HepG2 (cell line): ENCODE measurements at regions not wholly inside any gene's neighbourhood (a gene's known extent, or its start where the extent isn't known, plus 50 kb on each side); places are given as distances from the start of the nearest gene placed in this dataset.

Experiments
- ATAC-seq: fragments of 200-7000 bp; cut with Tn5 transposase; 3 replicates; pipeline ENCODE4 v1.9.1; 2020; ENCODE audit warnings: mild to moderate bottlenecking, moderate library complexity
- BruUV-seq: library from RNA; stranded (reverse); fragments of 400-500 nt; replicated peaks from 2 replicates; lab custom pipeline; 2021; lab: Mats Ljungman, UMichigan
- CTCF ChIA-PET: fragments of 300-600 bp; formaldehyde crosslinking; extraction: SDS; loops from one replicate; lab custom pipeline; 2021; ENCODE audit warnings: low total read pairs, inconsistent platforms, low intra/inter-chr PET ratio; lab: Yijun Ruan, JAX
- POLR2A ChIA-PET: fragments of 350-600 bp; sonication (Branson Sonifier 250); formaldehyde crosslinking; loops from one replicate; lab custom pipeline; 2020; ENCODE audit warnings: antibody characterized with exemption, inconsistent platforms; lab: Yijun Ruan, JAX
- DNase-seq: peaks from one replicate; pipeline ENCODE4 v3.0.0-alpha.2; 2015; ENCODE audit warnings: low spot score
- FAIRE-seq: peaks from 3 replicates; lab custom pipeline; 2011; peaks lifted over from hg19 to GRCh38; lab: Jason Lieb, UNC
- H2AFZ ChIP-seq: one replicate; pipeline ENCODE4 v1.6.1; 2011; ENCODE audit warnings: low read length, inconsistent platforms
- H3K27ac ChIP-seq: fragments of 300-600 bp; 3 replicates; pipeline ENCODE4 v1.8.0; 2011; ENCODE audit warnings: mixed run types, mild to moderate bottlenecking, mixed read lengths, low read length, inconsistent platforms; ENCODE audit not compliant: insufficient read depth; ENCODE audit errors: extremely low read length
- H3K27me3 ChIP-seq, 2 experiments: fragments of 200-600 bp in 1 of 2; 2 replicates in 1 of 2; 3 replicates in 1 of 2; pipeline versions ENCODE4 v1.6.0 to v1.8.0; 2011; ENCODE audit warnings: low read length in 2 of 2, mild to moderate bottlenecking in 2 of 2, moderate library complexity in 2 of 2, inconsistent platforms in 1 of 2; ENCODE audit not compliant: insufficient read depth in 2 of 2, control insufficient read depth in 1 of 2
- H3K36me3 ChIP-seq, 2 experiments: fragments of 200-600 bp in 1 of 2; replicated peaks in 1 of 2; 2 replicates in 1 of 2; 3 replicates in 1 of 2; pipeline versions ENCODE4 v1.5.1 to v1.8.0; 2011; ENCODE audit warnings: low read length in 2 of 2, inconsistent platforms in 1 of 2; ENCODE audit not compliant: insufficient read depth in 2 of 2, control insufficient read depth in 1 of 2
- H3K4me1 ChIP-seq: 2 replicates; pipeline ENCODE4 v1.5.1; 2012; ENCODE audit warnings: low read length, inconsistent platforms; ENCODE audit not compliant: insufficient read depth
- H3K4me2 ChIP-seq: 2 replicates; pipeline ENCODE4 v1.6.0; 2011; ENCODE audit warnings: low read depth, low read length, inconsistent platforms
- H3K4me3 ChIP-seq, 3 experiments: fragments of 200-600 bp in 1 of 3; sonication (generic), shearing (Covaris generic) in 1 of 3; replicated peaks in 1 of 3; 2 replicates each; pipeline ENCODE4 v1.5.1; 2011 to 2016; ENCODE audit warnings: low read length in 3 of 3, inconsistent platforms in 2 of 3, low read depth in 2 of 3, mild to moderate bottlenecking in 2 of 3, control low read depth in 1 of 3, mixed read lengths in 1 of 3; ENCODE audit not compliant: insufficient read depth in 1 of 3
- H3K79me2 ChIP-seq: one replicate; pipeline ENCODE4 v1.6.1; 2011; ENCODE audit warnings: low read length, inconsistent platforms; ENCODE audit not compliant: insufficient read depth
- H3K9ac ChIP-seq: 2 replicates; pipeline ENCODE4 v1.6.0; 2011; ENCODE audit warnings: mild to moderate bottlenecking, low read depth, low read length, inconsistent platforms; ENCODE audit not compliant: insufficient read depth
- H3K9me3 ChIP-seq: 2 replicates; pipeline ENCODE4 v1.5.1; 2012; ENCODE audit warnings: mild to moderate bottlenecking, low read length
- H4K20me1 ChIP-seq: 2 replicates; pipeline ENCODE4 v1.6.0; 2011; ENCODE audit warnings: inconsistent platforms, mild to moderate bottlenecking, low read length, moderate library complexity; ENCODE audit not compliant: insufficient read depth
- AKAP8 ChIP-seq: sonication (generic); formaldehyde crosslinking; IDR thresholded peaks from 2 replicates; pipeline ENCODE4 v1.5.1; 2020; ENCODE audit warnings: mild to moderate bottlenecking, missing genetic modification reagents
- ATF4 ChIP-seq, 2 experiments: fragments of 450-650 bp in 1 of 2; sonication (generic) in 1 of 2; formaldehyde crosslinking; IDR thresholded peaks; 2 replicates each; pipeline versions ENCODE4 v1.5.0 to v1.8.0; 2020 to 2022; ENCODE audit warnings: mild to moderate bottlenecking in 1 of 2, missing genetic modification reagents in 1 of 2
- KAT7 ChIP-seq: IDR thresholded peaks from 2 replicates; pipeline ENCODE4 v1.6.1; 2018; ENCODE audit warnings: borderline replicate concordance, missing compliant biosample characterization
- PHF21A ChIP-seq: sonication (generic); formaldehyde crosslinking; IDR thresholded peaks from 2 replicates; pipeline ENCODE4 v1.5.0; 2020; ENCODE audit warnings: mild to moderate bottlenecking, missing genetic modification reagents
- TEAD3 ChIP-seq: optimal IDR thresholded peaks from 2 replicates; pipeline ENCODE3; 2016; ENCODE audit warnings: borderline replicate concordance
- ZNF10 ChIP-seq: sonication (generic); formaldehyde crosslinking; IDR thresholded peaks from 2 replicates; pipeline ENCODE4 v1.4.0; 2020; ENCODE audit warnings: mild to moderate bottlenecking, low read depth, missing genetic modification reagents, borderline replicate concordance
- ZNF468 ChIP-seq: sonication (generic); formaldehyde crosslinking; IDR thresholded peaks from 2 replicates; pipeline ENCODE4 v1.8.0; 2022; ENCODE audit warnings: mild to moderate bottlenecking, moderate library complexity, missing genetic modification reagents
- ZNF512B ChIP-seq: sonication (generic); formaldehyde crosslinking; IDR thresholded peaks from 2 replicates; pipeline ENCODE4 v1.5.1; 2020; ENCODE audit warnings: missing genetic modification reagents, mild to moderate bottlenecking, borderline replicate concordance
- WGBS: methylation state at CpG from one replicate; pipeline ENCODE4 v1.1.6; 2017; ENCODE audit warnings: low lambda C conversion rate; 5-methylcytosine and 5-hydroxymethylcytosine counted together
- in situ Hi-C: cut with HindIII; loops from 2 replicates; pipeline ENCODE4 v1.10.0; 2017; ENCODE audit warnings: low pct_unique_long_range_greater_than_20kb; ENCODE audit not compliant: extremely low pct_ligation_motif_present
- intact Hi-C: fragments of 100-400 bp; cut with micrococcal nuclease; formaldehyde crosslinking; loops from one replicate; pipeline ENCODE4 v1.10.0; 2022; ENCODE audit not compliant: unreplicated experiment
- TF ChIP-seq, protein P1 (sequence below): sonication (generic); formaldehyde crosslinking; IDR thresholded peaks from 2 replicates; pipeline ENCODE4 v1.4.0; 2020; ENCODE audit warnings: missing genetic modification reagents, borderline replicate concordance

GRCh38 chr7:131655866-131656265, 99.4 kb upstream of the PODXL start:
- intact Hi-C loops (no loop called here), in situ Hi-C loops (loop anchor here (5.0 to 10.0 kb wide), 2 partner anchors 109 to 151 kb away; no protein-coding TSS in a partner anchor)
- no peak overlapping the region for H3K4me3 ChIP-seq
- H3K4me1 ChIP-seq = no peaks in the 10 kb centered on the region
- H3K9me3 ChIP-seq = no peaks in the 10 kb centered on the region
- H2AFZ ChIP-seq = no peak overlapping the region
- POLR2A ChIA-PET = no interaction called here
- H3K27me3 ChIP-seq = peaks cover 0 to 6% of the 10 kb centered on the region in 2 experiments; a peak in 2 of 5 replicates
- ATAC-seq = no peak
- no peak overlapping the region for H3K4me2 ChIP-seq
- TF ChIP-seq PHF21A (CRISPR knock-in tag) (no peak), TEAD3 (CRISPR knock-in tag) (no peak), ATF4 (CRISPR knock-in tag; IDR thresholded peaks at IDR 0.05) (0 out of 4 replicates have a peak, but pooled peaks of 1 of the 2 experiments have one; percentile 31)
- CTCF ChIA-PET = no interaction called here
- H3K27ac ChIP-seq = no peak overlapping the region
- no peak for DNase-seq
- BruUV-seq = no TSS peak
- H4K20me1 ChIP-seq = no peaks in the 10 kb centered on the region
- no peaks in the 10 kb centered on the region for H3K79me2 ChIP-seq
- WGBS = 5% methylated on average over 7 of the region's 7 CpGs
- no peaks in the 10 kb centered on the region for H3K36me3 ChIP-seq
- H3K9ac ChIP-seq = no peak overlapping the region
- no peak for FAIRE-seq

DNA sequence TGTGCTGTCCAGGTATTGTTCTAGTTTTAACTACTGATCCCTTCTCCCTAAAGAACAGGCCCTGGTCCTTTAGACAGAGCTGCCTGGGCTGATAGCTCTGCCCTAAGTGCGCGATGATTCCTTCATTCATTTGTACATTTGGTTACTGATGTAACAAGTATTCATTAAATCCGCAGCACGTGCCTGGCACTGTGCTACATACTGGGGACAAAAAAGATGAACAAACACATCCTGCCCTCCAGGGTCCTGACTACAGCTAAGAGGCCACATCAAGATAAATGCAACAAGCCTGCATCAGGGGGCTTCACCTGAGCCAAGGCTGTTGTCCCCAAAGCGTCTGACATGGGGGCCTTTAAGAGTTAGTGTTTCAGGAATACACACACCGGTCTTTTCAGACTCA, 99.0 kb upstream of the PODXL start:
- DNase-seq (no peak), ATAC-seq (no peak), FAIRE-seq (no peak)
- H3K9me3 ChIP-seq = no peaks in the 10 kb centered on the region
- H4K20me1 ChIP-seq = no peaks in the 10 kb centered on the region
- H3K4me3 ChIP-seq = no peak overlapping the region
- no peak overlapping the region for H3K27ac ChIP-seq
- intact Hi-C loops = no loop called here
- H3K4me1 ChIP-seq = no peaks in the 10 kb centered on the region
- H3K79me2 ChIP-seq = no peaks in the 10 kb centered on the region
- 52% methylated on average over 6 of the region's 6 CpGs for WGBS
- no peaks in the 10 kb centered on the region for H3K36me3 ChIP-seq
- in situ Hi-C loops = loop anchor here (5.0 to 10.0 kb wide), 2 partner anchors 108 to 151 kb away; no protein-coding TSS in a partner anchor
- CTCF ChIA-PET = interaction anchor here (1.8 kb wide), 1 partner anchor 147 kb away, joined by 10 read pairs; no protein-coding TSS in a partner anchor
- no peak overlapping the region for H2AFZ ChIP-seq
- POLR2A ChIA-PET = no interaction called here
- no TSS peak for BruUV-seq
- H3K9ac ChIP-seq = no peak overlapping the region
- H3K27me3 ChIP-seq = peaks cover 0 to 6% of the 10 kb centered on the region in 2 experiments; a peak in 2 of 5 replicates
- no peak overlapping the region for H3K4me2 ChIP-seq
- no peak for TF ChIP-seq AKAP8 (CRISPR knock-in tag)
- no peak for TF ChIP-seq ZNF10
- TF ChIP-seq ZNF512B (CRISPR knock-in tag) = no peak
- TF ChIP-seq KAT7 = no peak
- TF ChIP-seq, protein P1, sequence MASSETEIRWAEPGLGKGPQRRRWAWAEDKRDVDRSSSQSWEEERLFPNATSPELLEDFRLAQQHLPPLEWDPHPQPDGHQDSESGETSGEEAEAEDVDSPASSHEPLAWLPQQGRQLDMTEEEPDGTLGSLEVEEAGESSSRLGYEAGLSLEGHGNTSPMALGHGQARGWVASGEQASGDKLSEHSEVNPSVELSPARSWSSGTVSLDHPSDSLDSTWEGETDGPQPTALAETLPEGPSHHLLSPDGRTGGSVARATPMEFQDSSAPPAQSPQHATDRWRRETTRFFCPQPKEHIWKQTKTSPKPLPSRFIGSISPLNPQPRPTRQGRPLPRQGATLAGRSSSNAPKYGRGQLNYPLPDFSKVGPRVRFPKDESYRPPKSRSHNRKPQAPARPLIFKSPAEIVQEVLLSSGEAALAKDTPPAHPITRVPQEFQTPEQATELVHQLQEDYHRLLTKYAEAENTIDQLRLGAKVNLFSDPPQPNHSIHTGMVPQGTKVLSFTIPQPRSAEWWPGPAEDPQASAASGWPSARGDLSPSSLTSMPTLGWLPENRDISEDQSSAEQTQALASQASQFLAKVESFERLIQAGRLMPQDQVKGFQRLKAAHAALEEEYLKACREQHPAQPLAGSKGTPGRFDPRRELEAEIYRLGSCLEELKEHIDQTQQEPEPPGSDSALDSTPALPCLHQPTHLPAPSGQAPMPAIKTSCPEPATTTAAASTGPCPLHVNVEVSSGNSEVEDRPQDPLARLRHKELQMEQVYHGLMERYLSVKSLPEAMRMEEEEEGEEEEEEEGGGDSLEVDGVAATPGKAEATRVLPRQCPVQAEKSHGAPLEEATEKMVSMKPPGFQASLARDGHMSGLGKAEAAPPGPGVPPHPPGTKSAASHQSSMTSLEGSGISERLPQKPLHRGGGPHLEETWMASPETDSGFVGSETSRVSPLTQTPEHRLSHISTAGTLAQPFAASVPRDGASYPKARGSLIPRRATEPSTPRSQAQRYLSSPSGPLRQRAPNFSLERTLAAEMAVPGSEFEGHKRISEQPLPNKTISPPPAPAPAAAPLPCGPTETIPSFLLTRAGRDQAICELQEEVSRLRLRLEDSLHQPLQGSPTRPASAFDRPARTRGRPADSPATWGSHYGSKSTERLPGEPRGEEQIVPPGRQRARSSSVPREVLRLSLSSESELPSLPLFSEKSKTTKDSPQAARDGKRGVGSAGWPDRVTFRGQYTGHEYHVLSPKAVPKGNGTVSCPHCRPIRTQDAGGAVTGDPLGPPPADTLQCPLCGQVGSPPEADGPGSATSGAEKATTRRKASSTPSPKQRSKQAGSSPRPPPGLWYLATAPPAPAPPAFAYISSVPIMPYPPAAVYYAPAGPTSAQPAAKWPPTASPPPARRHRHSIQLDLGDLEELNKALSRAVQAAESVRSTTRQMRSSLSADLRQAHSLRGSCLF = no peak
- TF ChIP-seq ZNF468 = no peak
